ENCODE measurements at regions not wholly inside any gene's neighbourhood (a gene's known extent, or its start where the extent isn't known, plus 50 kb on each side); places are given as distances from the start of the nearest gene placed in this dataset.

- H3K36me3 ChIP-seq (ENCODE audit: control insufficient read depth, insufficient read depth, low read length) = no peaks in the 10 kb centered on the region
- no peak overlapping the region for H3K4me3 ChIP-seq (ENCODE audit: low read depth, low read length)
- H3K27me3 ChIP-seq (ENCODE audit: control insufficient read depth, insufficient read depth, low read length) = peaks cover 40% of the 10 kb centered on the region
- H3K9ac ChIP-seq (ENCODE audit: low read length) = no peak overlapping the region
- H3K9me3 ChIP-seq (ENCODE audit: control insufficient read depth, insufficient read depth, low read depth, low read length) = peaks cover 27% of the 10 kb centered on the region
- peaks cover 11% of the 10 kb centered on the region for H3K4me1 ChIP-seq (ENCODE audit: control insufficient read depth, insufficient read depth, low read length)
- H3K27ac ChIP-seq (ENCODE audit: low read depth, low read length) = no peak overlapping the region
Observed at GRCh38 chr10:120975072-120975867, 124.1 kb downstream of the WDR11 start.

- Histone ChIP-seq H3K36me3 (ENCODE audit: control insufficient read depth, insufficient read depth, low read length) (no peaks in the 10 kb centered on the region), H3K4me1 (ENCODE audit: control insufficient read depth, insufficient read depth, low read length) (peaks cover 17% of the 10 kb centered on the region), H3K9ac (ENCODE audit: low read length) (no peak overlapping the region), H3K4me3 (ENCODE audit: low read depth, low read length) (no peak overlapping the region), H3K27ac (ENCODE audit: low read depth, low read length) (no peak overlapping the region), H3K9me3 (ENCODE audit: control insufficient read depth, insufficient read depth, low read depth, low read length) (peaks cover 27% of the 10 kb centered on the region), H3K27me3 (ENCODE audit: control insufficient read depth, insufficient read depth, low read length) (peaks cover 46% of the 10 kb centered on the region)
Observed at GRCh38 chr10:120975868-120976225, 124.7 kb downstream of the WDR11 start.

GRCh38 chr10:120977897-120978296 is 126.7 kb downstream of the WDR11 start:
- no peaks in the 10 kb centered on the region for H3K36me3 ChIP-seq (ENCODE audit: control insufficient read depth, insufficient read depth, low read length)
- no peak overlapping the region for H3K4me3 ChIP-seq (ENCODE audit: low read depth, low read length)
- peaks cover 46% of the 10 kb centered on the region for H3K27me3 ChIP-seq (ENCODE audit: control insufficient read depth, insufficient read depth, low read length)
- peaks cover 38% of the 10 kb centered on the region for H3K4me1 ChIP-seq (ENCODE audit: control insufficient read depth, insufficient read depth, low read length)
- no peak overlapping the region for H3K27ac ChIP-seq (ENCODE audit: low read depth, low read length)
- no peak overlapping the region for H3K9ac ChIP-seq (ENCODE audit: low read length)
- H3K9me3 ChIP-seq (ENCODE audit: control insufficient read depth, insufficient read depth, low read depth, low read length) = peaks cover 26% of the 10 kb centered on the region

GRCh38 chr10:120978589-120979252 is 127.6 kb downstream of the WDR11 start:
- peak overlapping the region; percentile 56 for H3K4me3 ChIP-seq (ENCODE audit: low read depth, low read length)
- H3K9me3 ChIP-seq (ENCODE audit: control insufficient read depth, insufficient read depth, low read depth, low read length) = peaks cover 18% of the 10 kb centered on the region
- H3K9ac ChIP-seq (ENCODE audit: low read length) = no peak overlapping the region
- peaks cover 38% of the 10 kb centered on the region for H3K4me1 ChIP-seq (ENCODE audit: control insufficient read depth, insufficient read depth, low read length)
- H3K36me3 ChIP-seq (ENCODE audit: control insufficient read depth, insufficient read depth, low read length) = no peaks in the 10 kb centered on the region
- H3K27ac ChIP-seq (ENCODE audit: low read depth, low read length) = no peak overlapping the region
- peaks cover 46% of the 10 kb centered on the region for H3K27me3 ChIP-seq (ENCODE audit: control insufficient read depth, insufficient read depth, low read length)

GRCh38 chr10:120979435-120980278 is 128.5 kb downstream of the WDR11 start:
- Histone ChIP-seq H3K4me1 (ENCODE audit: control insufficient read depth, insufficient read depth, low read length) (peaks cover 38% of the 10 kb centered on the region), H3K4me3 (ENCODE audit: low read depth, low read length) (peak overlapping the region; percentile 56), H3K9ac (ENCODE audit: low read length) (peak overlapping the region; percentile 45), H3K36me3 (ENCODE audit: control insufficient read depth, insufficient read depth, low read length) (no peaks in the 10 kb centered on the region), H3K9me3 (ENCODE audit: control insufficient read depth, insufficient read depth, low read depth, low read length) (peaks cover 13% of the 10 kb centered on the region), H3K27ac (ENCODE audit: low read depth, low read length) (no peak overlapping the region), H3K27me3 (ENCODE audit: control insufficient read depth, insufficient read depth, low read length) (peaks cover 46% of the 10 kb centered on the region)

- Histone ChIP-seq H3K36me3 (ENCODE audit: control insufficient read depth, insufficient read depth, low read length) (no peaks in the 10 kb centered on the region), H3K27ac (ENCODE audit: low read depth, low read length) (no peak overlapping the region), H3K9me3 (ENCODE audit: control insufficient read depth, insufficient read depth, low read depth, low read length) (peaks cover 14% of the 10 kb centered on the region), H3K4me1 (ENCODE audit: control insufficient read depth, insufficient read depth, low read length) (peaks cover 38% of the 10 kb centered on the region), H3K9ac (ENCODE audit: low read length) (no peak overlapping the region), H3K27me3 (ENCODE audit: control insufficient read depth, insufficient read depth, low read length) (peaks cover 46% of the 10 kb centered on the region), H3K4me3 (ENCODE audit: low read depth, low read length) (peak overlapping the region; percentile 56)
Observed at GRCh38 chr10:120980279-120981255, 129.4 kb downstream of the WDR11 start.

GRCh38 chr10:120981601-120982391 is 130.6 kb downstream of the WDR11 start:
- H3K4me3 ChIP-seq (ENCODE audit: low read depth, low read length) = no peak overlapping the region
- no peak overlapping the region for H3K9ac ChIP-seq (ENCODE audit: low read length)
- no peak overlapping the region for H3K27ac ChIP-seq (ENCODE audit: low read depth, low read length)
- H3K9me3 ChIP-seq (ENCODE audit: control insufficient read depth, insufficient read depth, low read depth, low read length) = peaks cover 23% of the 10 kb centered on the region
- peaks cover 35% of the 10 kb centered on the region for H3K27me3 ChIP-seq (ENCODE audit: control insufficient read depth, insufficient read depth, low read length)
- peaks cover 38% of the 10 kb centered on the region for H3K4me1 ChIP-seq (ENCODE audit: control insufficient read depth, insufficient read depth, low read length)
- no peaks in the 10 kb centered on the region for H3K36me3 ChIP-seq (ENCODE audit: control insufficient read depth, insufficient read depth, low read length)

- H3K4me3 ChIP-seq (ENCODE audit: low read depth, low read length) = no peak overlapping the region
- H3K9ac ChIP-seq (ENCODE audit: low read length) = no peak overlapping the region
- no peak overlapping the region for H3K27ac ChIP-seq (ENCODE audit: low read depth, low read length)
Observed at GRCh38 chr10:120982507-120982906, 131.3 kb downstream of the WDR11 start.

GRCh38 chr10:120983721-120984120 is 132.6 kb downstream of the WDR11 start:
- peaks cover 28% of the 10 kb centered on the region for H3K9me3 ChIP-seq (ENCODE audit: control insufficient read depth, insufficient read depth, low read depth, low read length)
- H3K4me1 ChIP-seq (ENCODE audit: control insufficient read depth, insufficient read depth, low read length) = peaks cover 36% of the 10 kb centered on the region
- H3K27me3 ChIP-seq (ENCODE audit: control insufficient read depth, insufficient read depth, low read length) = peaks cover 21% of the 10 kb centered on the region
- no peaks in the 10 kb centered on the region for H3K36me3 ChIP-seq (ENCODE audit: control insufficient read depth, insufficient read depth, low read length)
- no peak overlapping the region for H3K27ac ChIP-seq (ENCODE audit: low read depth, low read length)
- H3K9ac ChIP-seq (ENCODE audit: low read length) = no peak overlapping the region
- no peak overlapping the region for H3K4me3 ChIP-seq (ENCODE audit: low read depth, low read length)

More at GRCh38 chr10:120982507-120982906, 131.3 kb downstream of the WDR11 start:
- Histone ChIP-seq H3K4me1 (ENCODE audit: control insufficient read depth, insufficient read depth, low read length) (peaks cover 38% of the 10 kb centered on the region), H3K36me3 (ENCODE audit: control insufficient read depth, insufficient read depth, low read length) (no peaks in the 10 kb centered on the region), H3K9me3 (ENCODE audit: control insufficient read depth, insufficient read depth, low read depth, low read length) (peaks cover 27% of the 10 kb centered on the region), H3K27me3 (ENCODE audit: control insufficient read depth, insufficient read depth, low read length) (peaks cover 34% of the 10 kb centered on the region)

Data from HUES6 (cell line).